RWPE2 (cell line): ENCODE measurements at regions not wholly inside any gene's neighbourhood (a gene's known extent, or its start where the extent isn't known, plus 50 kb on each side); places are given as distances from the start of the nearest gene placed in this dataset.

Source experiments
- ATAC-seq: fragments of 200-7000 bp; cut with Tn5 transposase; 3 replicates; pipeline ENCODE4 v1.9.1; 2021; ENCODE audit warnings: low read depth
- DNase-seq: peaks from one replicate; pipeline ENCODE4 v3.0.0-alpha.2; 2020; ENCODE audit warnings: low spot score
- H3K27ac ChIP-seq: fragments of 450-650 bp; 2 replicates; pipeline ENCODE4 v1.5.1; 2017; ENCODE audit warnings: mild to moderate bottlenecking; ENCODE audit not compliant: poor library complexity, severe bottlenecking
- H3K27me3 ChIP-seq: fragments of 250-450 bp; sonication (Bioruptor Pico); 2 replicates; pipeline ENCODE4 v1.5.1; 2021; ENCODE audit warnings: mild to moderate bottlenecking, moderate library complexity; ENCODE audit not compliant: insufficient read depth, poor library complexity, severe bottlenecking
- H3K36me3 ChIP-seq: fragments of 250-450 bp; sonication (Bioruptor Pico); 2 replicates; pipeline ENCODE4 v1.5.1; 2020; ENCODE audit warnings: low read depth, mild to moderate bottlenecking, moderate library complexity
- H3K4me1 ChIP-seq: fragments of 250-450 bp; sonication (Bioruptor Pico); 2 replicates; pipeline ENCODE4 v1.5.1; 2021; ENCODE audit warnings: mild to moderate bottlenecking, moderate library complexity; ENCODE audit not compliant: insufficient read depth, poor library complexity, severe bottlenecking
- H3K4me3 ChIP-seq: fragments of 250-450 bp; sonication (Bioruptor Pico); 2 replicates; pipeline ENCODE4 v1.5.1; 2021; ENCODE audit warnings: mild to moderate bottlenecking, moderate library complexity; ENCODE audit not compliant: severe bottlenecking
- H3K9me3 ChIP-seq: fragments of 250-450 bp; sonication (Bioruptor Pico); 2 replicates; pipeline ENCODE4 v1.5.1; 2021; ENCODE audit warnings: mild to moderate bottlenecking, moderate library complexity; ENCODE audit not compliant: severe bottlenecking
- TF ChIP-seq, protein P1 (sequence below): fragments of 450-650 bp; IDR thresholded peaks from one replicate; pipeline ENCODE4 v1.5.1; 2017; ENCODE audit warnings: mild to moderate bottlenecking, moderate library complexity; ENCODE audit not compliant: poor library complexity, severe bottlenecking

DNA sequence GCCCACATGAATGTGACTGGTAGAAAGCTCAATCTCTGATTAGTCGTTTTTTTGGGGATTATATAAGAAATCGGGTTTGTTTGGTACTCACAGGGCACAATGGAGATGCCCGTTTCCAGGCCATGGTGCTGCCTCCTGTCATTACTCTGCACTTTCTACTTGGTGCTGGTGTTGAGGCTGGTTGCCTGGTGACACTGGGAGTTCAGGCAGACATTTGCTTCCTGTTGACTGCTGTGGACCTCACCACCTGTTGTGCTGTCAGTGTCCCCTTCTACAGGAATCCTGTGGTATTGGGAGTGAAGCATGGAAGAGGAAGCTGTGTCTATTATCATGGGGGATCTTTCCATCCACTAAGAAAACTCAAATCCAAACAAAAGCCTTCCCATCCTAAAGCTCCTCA is 227.2 kb upstream of the TBL1XR1 start:
- no peaks in the 10 kb centered on the region for H3K9me3 ChIP-seq
- no peaks in the 10 kb centered on the region for H3K4me1 ChIP-seq
- H3K36me3 ChIP-seq: no peaks in the 10 kb centered on the region
- DNase-seq (no peak), ATAC-seq (no peak)
- TF ChIP-seq, protein P1, sequence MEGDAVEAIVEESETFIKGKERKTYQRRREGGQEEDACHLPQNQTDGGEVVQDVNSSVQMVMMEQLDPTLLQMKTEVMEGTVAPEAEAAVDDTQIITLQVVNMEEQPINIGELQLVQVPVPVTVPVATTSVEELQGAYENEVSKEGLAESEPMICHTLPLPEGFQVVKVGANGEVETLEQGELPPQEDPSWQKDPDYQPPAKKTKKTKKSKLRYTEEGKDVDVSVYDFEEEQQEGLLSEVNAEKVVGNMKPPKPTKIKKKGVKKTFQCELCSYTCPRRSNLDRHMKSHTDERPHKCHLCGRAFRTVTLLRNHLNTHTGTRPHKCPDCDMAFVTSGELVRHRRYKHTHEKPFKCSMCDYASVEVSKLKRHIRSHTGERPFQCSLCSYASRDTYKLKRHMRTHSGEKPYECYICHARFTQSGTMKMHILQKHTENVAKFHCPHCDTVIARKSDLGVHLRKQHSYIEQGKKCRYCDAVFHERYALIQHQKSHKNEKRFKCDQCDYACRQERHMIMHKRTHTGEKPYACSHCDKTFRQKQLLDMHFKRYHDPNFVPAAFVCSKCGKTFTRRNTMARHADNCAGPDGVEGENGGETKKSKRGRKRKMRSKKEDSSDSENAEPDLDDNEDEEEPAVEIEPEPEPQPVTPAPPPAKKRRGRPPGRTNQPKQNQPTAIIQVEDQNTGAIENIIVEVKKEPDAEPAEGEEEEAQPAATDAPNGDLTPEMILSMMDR: no peak
- no peaks in the 10 kb centered on the region for H3K27me3 ChIP-seq
- H3K4me3 ChIP-seq: no peak overlapping the region
- H3K27ac ChIP-seq: no peak overlapping the region

DNA sequence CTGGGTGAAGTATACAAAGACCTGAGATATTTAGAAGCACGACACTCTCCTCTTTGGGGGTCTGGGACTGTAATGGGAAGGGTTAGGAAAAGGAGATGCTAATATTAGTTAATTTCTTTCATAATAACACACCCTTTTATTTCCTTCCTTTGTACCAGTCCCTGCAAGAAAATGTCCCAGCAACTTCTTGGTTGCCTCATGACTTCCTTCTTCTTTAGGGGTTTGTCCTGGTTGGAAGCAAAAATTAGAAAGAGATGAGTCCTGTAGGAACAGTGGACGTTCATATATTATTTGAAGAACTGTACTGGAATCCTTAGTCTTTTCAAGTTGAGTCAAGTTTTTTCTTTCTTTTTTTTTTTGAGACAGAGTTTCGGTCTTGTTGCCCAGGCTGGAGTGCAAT is 227.8 kb upstream of the TBL1XR1 start:
- no peak overlapping the region for H3K4me3 ChIP-seq

DNA sequence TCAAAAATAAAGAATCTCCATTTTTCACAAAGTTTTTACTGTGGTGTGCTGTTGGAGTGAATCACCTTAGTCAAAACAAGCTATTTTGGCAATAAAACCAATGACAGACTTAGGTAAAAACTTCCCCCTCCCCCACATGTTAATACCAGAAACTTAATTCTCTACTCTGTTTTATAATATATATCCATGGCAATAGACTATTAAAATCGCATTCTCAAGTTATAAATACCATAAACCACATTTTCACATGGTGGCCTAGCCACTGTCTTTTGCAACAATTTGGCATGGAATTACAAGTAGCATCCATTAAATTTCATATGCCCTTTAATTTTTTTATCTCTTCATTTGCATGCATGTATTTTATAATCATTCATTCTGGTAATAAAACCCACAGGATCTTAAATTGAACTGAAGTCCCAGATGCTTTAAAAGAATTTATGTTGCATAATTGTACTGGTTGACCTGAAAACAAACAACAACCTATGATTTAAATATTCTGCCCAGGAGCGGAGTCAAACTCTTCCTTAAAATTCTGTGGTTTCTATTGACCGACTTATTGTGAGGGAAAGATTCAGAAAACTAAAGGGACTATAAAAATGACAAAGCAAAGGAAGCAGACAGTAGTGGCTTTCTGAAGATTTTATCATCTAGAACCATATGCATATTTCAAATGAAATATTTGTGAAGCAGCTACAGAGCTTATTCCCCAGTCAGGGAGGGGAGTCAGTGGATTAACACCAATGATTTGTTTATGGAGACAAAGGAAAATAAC is 229.0 kb upstream of the TBL1XR1 start:
- no peaks in the 10 kb centered on the region for H3K4me1 ChIP-seq
- no peaks in the 10 kb centered on the region for H3K9me3 ChIP-seq
- no peaks in the 10 kb centered on the region for H3K36me3 ChIP-seq
- no peak overlapping the region for H3K4me3 ChIP-seq
- no peak for DNase-seq
- no peak for ATAC-seq
- TF ChIP-seq, protein P1: no peak
- no peak overlapping the region for H3K27ac ChIP-seq
- no peaks in the 10 kb centered on the region for H3K27me3 ChIP-seq

More for the DNA sequence above, 227.8 kb upstream of the TBL1XR1 start:
- H3K27ac ChIP-seq: no peak overlapping the region
- no peak for DNase-seq
- H3K4me1 ChIP-seq: no peaks in the 10 kb centered on the region
- no peaks in the 10 kb centered on the region for H3K27me3 ChIP-seq
- TF ChIP-seq, protein P1: no peak
- H3K9me3 ChIP-seq: no peaks in the 10 kb centered on the region
- no peak for ATAC-seq
- H3K36me3 ChIP-seq: no peaks in the 10 kb centered on the region

DNA sequence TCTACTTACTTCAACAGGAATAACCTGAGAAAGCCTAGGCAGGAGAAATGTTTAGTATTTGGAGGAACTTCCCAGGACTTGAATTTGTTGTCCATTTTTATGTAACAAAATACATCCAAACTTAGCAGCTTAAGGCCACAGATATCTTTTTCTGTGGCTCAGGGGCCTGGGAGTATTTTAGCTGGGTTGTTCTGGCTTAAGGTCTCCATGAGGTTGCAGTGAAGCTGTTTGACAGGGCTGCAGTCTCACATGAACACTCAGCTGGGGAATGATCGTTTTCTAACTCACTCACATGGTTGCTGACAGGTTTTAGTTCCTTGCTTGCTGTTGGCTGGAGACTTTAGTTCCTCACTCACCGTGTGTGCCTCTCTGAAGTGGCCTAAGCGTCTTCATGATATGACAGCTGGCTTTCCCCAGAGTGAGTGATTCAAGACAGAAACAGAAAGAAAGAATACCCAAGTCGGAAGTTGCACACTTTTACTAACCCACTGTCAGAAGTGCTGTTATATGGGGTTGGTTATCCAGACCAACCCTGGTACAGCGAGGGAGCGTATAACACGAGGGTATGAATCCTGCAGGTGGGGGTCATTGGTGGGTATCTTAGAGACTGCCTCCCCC is 229.7 kb upstream of the TBL1XR1 start:
- TF ChIP-seq, protein P1: no peak
- Histone ChIP-seq H3K27ac (no peak overlapping the region), H3K36me3 (no peaks in the 10 kb centered on the region), H3K4me3 (no peak overlapping the region), H3K4me1 (no peaks in the 10 kb centered on the region), H3K9me3 (no peaks in the 10 kb centered on the region), H3K27me3 (no peaks in the 10 kb centered on the region)
- DNase-seq (no peak), ATAC-seq (no peak)

- H3K4me3 ChIP-seq: no peak overlapping the region
- no peak for ATAC-seq
Measured at GRCh38 chr3:177427540-177427939, 230.3 kb upstream of the TBL1XR1 start.

More at GRCh38 chr3:177427540-177427939, 230.3 kb upstream of the TBL1XR1 start:
- Histone ChIP-seq H3K4me1 (no peaks in the 10 kb centered on the region), H3K36me3 (no peaks in the 10 kb centered on the region), H3K9me3 (no peaks in the 10 kb centered on the region), H3K27ac (no peak overlapping the region), H3K27me3 (no peaks in the 10 kb centered on the region)
- no peak for DNase-seq
- TF ChIP-seq, protein P1: no peak
